IgD-negative memory B cell (primary cell): ENCODE measurements at regions not wholly inside any gene's neighbourhood (a gene's known extent, or its start where the extent isn't known, plus 50 kb on each side); places are given as distances from the start of the nearest gene placed in this dataset.

Experiments
- H3K27ac Mint-ChIP-seq, 3 donors: one replicate each; pipeline ENCODE4 v1.8.0; 2020 to 2022; ENCODE audit warnings: mild to moderate bottlenecking in 3 of 3, mixed read lengths in 3 of 3, moderate library complexity in 1 of 3
- H3K27me3 Mint-ChIP-seq: one replicate; pipeline ENCODE4 v1.8.0; 2021; ENCODE audit warnings: mixed read lengths
- H3K36me3 Mint-ChIP-seq: one replicate; pipeline ENCODE4 v1.8.0; 2020; ENCODE audit warnings: mild to moderate bottlenecking, mixed read lengths
- H3K4me1 Mint-ChIP-seq, 3 donors: one replicate each; pipeline ENCODE4 v1.8.0; 2020 to 2022; ENCODE audit warnings: mixed read lengths in 3 of 3, mild to moderate bottlenecking in 1 of 3
- H3K4me3 Mint-ChIP-seq, 4 donors: one replicate each; pipeline ENCODE4 v1.8.0; 2020 to 2022; ENCODE audit warnings: mild to moderate bottlenecking in 4 of 4, mixed read lengths in 4 of 4, moderate library complexity in 3 of 4
- H3K9me3 Mint-ChIP-seq, 3 donors: one replicate each; pipeline ENCODE4 v1.8.0; 2020 to 2021; ENCODE audit warnings: mixed read lengths in 3 of 3, mild to moderate bottlenecking in 1 of 3

- H3K9me3 Mint-ChIP-seq = peaks cover 2 to 8% (median 8%) of the 10 kb centered on the region in 3 donors
- H3K36me3 Mint-ChIP-seq = peaks cover 2% of the 10 kb centered on the region
- H3K27me3 Mint-ChIP-seq = no peaks in the 10 kb centered on the region
- H3K4me3 Mint-ChIP-seq = no peak overlapping the region
- H3K27ac Mint-ChIP-seq = no peak overlapping the region
- peaks cover 4 to 11% (median 11%) of the 10 kb centered on the region in 3 donors for H3K4me1 Mint-ChIP-seq
These were observed 857.0 kb upstream of the HTR2C start for GRCh38 chrX:113726898-113727297.

- Mint-ChIP-seq H3K9me3 (peaks cover 2 to 8% (median 6%) of the 10 kb centered on the region in 3 donors), H3K36me3 (peaks cover 2% of the 10 kb centered on the region), H3K4me3 (peak overlapping the region in 2 of 4 donors; percentile 23 to 32), H3K4me1 (peaks cover 4 to 11% (median 11%) of the 10 kb centered on the region in 3 donors), H3K27ac (no peak overlapping the region), H3K27me3 (no peaks in the 10 kb centered on the region)
These were observed 857.4 kb upstream of the HTR2C start for GRCh38 chrX:113726466-113726865.

GRCh38 chrX:113726009-113726408 lies 857.9 kb upstream of the HTR2C start:
- H3K4me1 Mint-ChIP-seq = peaks cover 4 to 11% (median 11%) of the 10 kb centered on the region in 3 donors
- peak overlapping the region in 1 of 3 donors; percentile 20 for H3K27ac Mint-ChIP-seq
- peaks cover 2 to 8% (median 6%) of the 10 kb centered on the region in 3 donors for H3K9me3 Mint-ChIP-seq
- peaks cover 2% of the 10 kb centered on the region for H3K36me3 Mint-ChIP-seq
- H3K4me3 Mint-ChIP-seq = peak overlapping the region in 2 of 4 donors; percentile 8 to 32
- no peaks in the 10 kb centered on the region for H3K27me3 Mint-ChIP-seq

GRCh38 chrX:113699939-113700338 lies 859.3 kb upstream of the AMOT start:
- Mint-ChIP-seq H3K27ac (no peak overlapping the region), H3K36me3 (no peaks in the 10 kb centered on the region), H3K27me3 (peaks cover 1% of the 10 kb centered on the region), H3K4me1 (peaks cover 0 to 1% (median 0%) of the 10 kb centered on the region in 3 donors), H3K9me3 (peaks cover 0 to 2% (median 2%) of the 10 kb centered on the region in 3 donors), H3K4me3 (no peak overlapping the region)

GRCh38 chrX:113675278-113675677 lies 834.6 kb upstream of the AMOT start:
- no peak overlapping the region for H3K4me3 Mint-ChIP-seq
- H3K4me1 Mint-ChIP-seq = no peaks in the 10 kb centered on the region
- H3K27ac Mint-ChIP-seq = no peak overlapping the region
- H3K36me3 Mint-ChIP-seq = no peaks in the 10 kb centered on the region
- no peaks in the 10 kb centered on the region for H3K27me3 Mint-ChIP-seq
- no peaks in the 10 kb centered on the region for H3K9me3 Mint-ChIP-seq

GRCh38 chrX:113651306-113651705 lies 810.7 kb upstream of the AMOT start:
- Mint-ChIP-seq H3K9me3 (no peaks in the 10 kb centered on the region), H3K27me3 (no peaks in the 10 kb centered on the region), H3K4me1 (no peaks in the 10 kb centered on the region), H3K36me3 (peaks cover 2% of the 10 kb centered on the region), H3K27ac (no peak overlapping the region), H3K4me3 (no peak overlapping the region)

- Mint-ChIP-seq H3K4me1 (peaks cover 0 to 2% (median 0%) of the 10 kb centered on the region in 3 donors), H3K27ac (no peak overlapping the region), H3K4me3 (no peak overlapping the region), H3K9me3 (peaks cover 0 to 4% (median 0%) of the 10 kb centered on the region in 3 donors), H3K27me3 (no peaks in the 10 kb centered on the region), H3K36me3 (no peaks in the 10 kb centered on the region)
These were observed 803.8 kb upstream of the AMOT start for GRCh38 chrX:113644426-113644825.

GRCh38 chrX:113634565-113634964 lies 793.9 kb upstream of the AMOT start:
- Mint-ChIP-seq H3K4me1 (no peaks in the 10 kb centered on the region), H3K36me3 (peaks cover 1% of the 10 kb centered on the region), H3K27ac (no peak overlapping the region), H3K27me3 (peaks cover 4% of the 10 kb centered on the region), H3K9me3 (no peaks in the 10 kb centered on the region), H3K4me3 (no peak overlapping the region)

- peaks cover 3% of the 10 kb centered on the region for H3K36me3 Mint-ChIP-seq
- peaks cover 7% of the 10 kb centered on the region for H3K27me3 Mint-ChIP-seq
- H3K27ac Mint-ChIP-seq = no peak overlapping the region
- no peak overlapping the region for H3K4me3 Mint-ChIP-seq
- peaks cover 0 to 4% (median 0%) of the 10 kb centered on the region in 3 donors for H3K9me3 Mint-ChIP-seq
- no peaks in the 10 kb centered on the region for H3K4me1 Mint-ChIP-seq
These were observed 788.7 kb upstream of the AMOT start for GRCh38 chrX:113629326-113629725.

- H3K27me3 Mint-ChIP-seq = peaks cover 3% of the 10 kb centered on the region
- peaks cover 0 to 9% (median 3%) of the 10 kb centered on the region in 3 donors for H3K9me3 Mint-ChIP-seq
- no peak overlapping the region for H3K4me3 Mint-ChIP-seq
- no peaks in the 10 kb centered on the region for H3K36me3 Mint-ChIP-seq
- H3K4me1 Mint-ChIP-seq = no peaks in the 10 kb centered on the region
- H3K27ac Mint-ChIP-seq = no peak overlapping the region
These were observed 753.7 kb upstream of the AMOT start for GRCh38 chrX:113594123-113594841.

- H3K36me3 Mint-ChIP-seq = no peaks in the 10 kb centered on the region
- H3K9me3 Mint-ChIP-seq = peaks cover 0 to 11% (median 0%) of the 10 kb centered on the region in 3 donors
- no peaks in the 10 kb centered on the region for H3K4me1 Mint-ChIP-seq
- H3K27ac Mint-ChIP-seq = no peak overlapping the region
- no peak overlapping the region for H3K4me3 Mint-ChIP-seq
- no peaks in the 10 kb centered on the region for H3K27me3 Mint-ChIP-seq
These were observed 745.8 kb upstream of the AMOT start for GRCh38 chrX:113586281-113586898.

GRCh38 chrX:113580486-113580885 lies 739.9 kb upstream of the AMOT start:
- no peak overlapping the region for H3K27ac Mint-ChIP-seq
- peaks cover 0 to 23% (median 3%) of the 10 kb centered on the region in 3 donors for H3K9me3 Mint-ChIP-seq
- H3K27me3 Mint-ChIP-seq = no peaks in the 10 kb centered on the region
- peaks cover 3% of the 10 kb centered on the region for H3K36me3 Mint-ChIP-seq
- H3K4me1 Mint-ChIP-seq = no peaks in the 10 kb centered on the region
- H3K4me3 Mint-ChIP-seq = no peak overlapping the region

- no peak overlapping the region for H3K27ac Mint-ChIP-seq
- H3K36me3 Mint-ChIP-seq = no peaks in the 10 kb centered on the region
- peaks cover 4% of the 10 kb centered on the region for H3K27me3 Mint-ChIP-seq
- H3K4me3 Mint-ChIP-seq = no peak overlapping the region
- peaks cover 0 to 1% (median 0%) of the 10 kb centered on the region in 3 donors for H3K9me3 Mint-ChIP-seq
- H3K4me1 Mint-ChIP-seq = peaks cover 1 to 4% (median 3%) of the 10 kb centered on the region in 3 donors
These were observed 717.9 kb upstream of the AMOT start for GRCh38 chrX:113558576-113558975.

- Mint-ChIP-seq H3K4me1 (no peaks in the 10 kb centered on the region), H3K36me3 (no peaks in the 10 kb centered on the region), H3K4me3 (no peak overlapping the region), H3K9me3 (peaks cover 0 to 1% (median 0%) of the 10 kb centered on the region in 3 donors), H3K27ac (no peak overlapping the region), H3K27me3 (peaks cover under 1% of the 10 kb centered on the region)
These were observed 711.3 kb upstream of the AMOT start for GRCh38 chrX:113551919-113552318.

- Mint-ChIP-seq H3K27me3 (no peaks in the 10 kb centered on the region), H3K4me1 (no peaks in the 10 kb centered on the region), H3K36me3 (no peaks in the 10 kb centered on the region), H3K9me3 (peaks cover 0 to 3% (median 2%) of the 10 kb centered on the region in 3 donors), H3K27ac (peak overlapping the region in 1 of 3 donors; percentile 10), H3K4me3 (no peak overlapping the region)
These were observed 707.8 kb upstream of the AMOT start for GRCh38 chrX:113548308-113549015.
